ENCODE measurements at regions not wholly inside any gene's neighbourhood (a gene's known extent, or its start where the extent isn't known, plus 50 kb on each side); places are given as distances from the start of the nearest gene placed in this dataset.
A peak's percentile ranks its signal among the peaks of the same experiment; 100 is the strongest.

- H3K4me3 ChIP-seq (ENCODE audit: low read length), result no peak overlapping the region
- TF ChIP-seq, protein P1, sequence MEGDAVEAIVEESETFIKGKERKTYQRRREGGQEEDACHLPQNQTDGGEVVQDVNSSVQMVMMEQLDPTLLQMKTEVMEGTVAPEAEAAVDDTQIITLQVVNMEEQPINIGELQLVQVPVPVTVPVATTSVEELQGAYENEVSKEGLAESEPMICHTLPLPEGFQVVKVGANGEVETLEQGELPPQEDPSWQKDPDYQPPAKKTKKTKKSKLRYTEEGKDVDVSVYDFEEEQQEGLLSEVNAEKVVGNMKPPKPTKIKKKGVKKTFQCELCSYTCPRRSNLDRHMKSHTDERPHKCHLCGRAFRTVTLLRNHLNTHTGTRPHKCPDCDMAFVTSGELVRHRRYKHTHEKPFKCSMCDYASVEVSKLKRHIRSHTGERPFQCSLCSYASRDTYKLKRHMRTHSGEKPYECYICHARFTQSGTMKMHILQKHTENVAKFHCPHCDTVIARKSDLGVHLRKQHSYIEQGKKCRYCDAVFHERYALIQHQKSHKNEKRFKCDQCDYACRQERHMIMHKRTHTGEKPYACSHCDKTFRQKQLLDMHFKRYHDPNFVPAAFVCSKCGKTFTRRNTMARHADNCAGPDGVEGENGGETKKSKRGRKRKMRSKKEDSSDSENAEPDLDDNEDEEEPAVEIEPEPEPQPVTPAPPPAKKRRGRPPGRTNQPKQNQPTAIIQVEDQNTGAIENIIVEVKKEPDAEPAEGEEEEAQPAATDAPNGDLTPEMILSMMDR (IDR thresholded peaks at IDR 0.05; ENCODE audit: insufficient read depth, low read depth, low read length, missing control alignments), result no peak
- no peak for DNase-seq (ENCODE audit: low read depth)
These were observed 287.7 kb downstream of the STIM2 start for GRCh38 chr4:27148211-27148895.

- DNase-seq (ENCODE audit: low read depth), result no peak
These were observed 289.0 kb downstream of the STIM2 start for GRCh38 chr4:27149541-27150212.

DNA sequence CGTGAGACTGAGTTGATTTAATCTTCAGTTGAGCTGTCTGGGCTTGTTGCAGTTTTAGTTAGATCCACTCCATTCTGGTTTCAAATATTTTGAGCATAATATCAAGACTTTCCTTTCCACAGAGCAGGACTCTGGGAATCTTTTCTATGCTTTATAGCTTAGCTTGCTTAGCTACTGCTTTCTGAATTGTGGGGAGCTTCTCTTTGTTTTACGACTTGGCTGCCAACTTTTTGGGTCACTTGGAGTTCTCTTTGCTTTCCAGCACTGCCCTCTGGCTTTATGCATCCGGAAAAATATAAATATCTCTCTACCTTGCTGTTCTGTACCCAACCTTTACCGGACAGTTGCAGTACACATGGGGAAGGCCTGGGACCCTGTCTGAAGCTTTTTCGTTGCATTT is 292.1 kb downstream of the STIM2 start:
- no peak for DNase-seq (ENCODE audit: low read depth)
- no peak overlapping the region for H3K4me3 ChIP-seq (ENCODE audit: low read length)
- TF ChIP-seq, protein P1 (IDR thresholded peaks at IDR 0.05; ENCODE audit: insufficient read depth, low read depth, low read length, missing control alignments), result no peak

More at GRCh38 chr4:27149541-27150212, 289.0 kb downstream of the STIM2 start:
- TF ChIP-seq, protein P1 (IDR thresholded peaks at IDR 0.05; ENCODE audit: insufficient read depth, low read depth, low read length, missing control alignments), result no peak
- no peak overlapping the region for H3K4me3 ChIP-seq (ENCODE audit: low read length)

DNA sequence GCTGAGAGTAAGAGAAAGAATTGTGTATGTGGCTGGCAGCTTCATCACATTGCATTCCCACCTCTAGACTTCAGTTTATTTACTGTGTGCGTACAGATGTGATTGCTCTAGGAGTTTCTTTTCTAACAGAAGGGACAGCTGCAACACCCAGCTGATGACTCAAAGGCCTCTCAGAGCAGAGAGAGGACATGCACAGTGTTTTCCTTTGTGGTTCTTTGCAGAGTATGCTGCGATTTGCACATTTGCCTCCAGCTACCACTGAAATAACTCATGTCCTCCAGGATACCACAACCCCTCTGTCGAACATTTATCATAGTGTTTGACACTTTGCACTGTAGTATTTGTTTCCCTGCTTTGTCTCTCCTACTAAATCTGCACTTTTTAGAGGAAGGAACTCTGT is 294.1 kb downstream of the STIM2 start:
- TF ChIP-seq, protein P1 (IDR thresholded peaks at IDR 0.05; ENCODE audit: insufficient read depth, low read depth, low read length, missing control alignments), result no peak
- DNase-seq (ENCODE audit: low read depth), result peak; percentile 35
- H3K4me3 ChIP-seq (ENCODE audit: low read length), result no peak overlapping the region

DNA sequence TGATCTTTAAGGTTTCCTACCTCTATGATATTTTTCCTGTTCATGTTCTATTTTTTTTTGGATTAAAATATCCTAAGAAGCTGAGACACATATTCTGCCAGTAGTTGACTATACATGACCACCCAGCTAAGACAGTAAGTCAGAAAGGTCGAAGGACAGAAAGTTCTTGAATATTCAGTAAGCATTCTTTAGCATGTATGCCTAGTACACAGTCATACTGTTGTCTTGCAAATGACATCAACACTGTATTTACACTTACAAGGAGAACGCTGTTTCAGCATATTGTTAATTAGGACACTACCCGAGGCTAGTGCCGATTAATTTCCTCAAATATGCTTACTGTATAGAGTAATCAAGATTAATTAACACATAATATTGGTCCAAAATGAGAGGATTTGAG is 300.6 kb downstream of the STIM2 start:
- DNase-seq (ENCODE audit: low read depth), result no peak
- TF ChIP-seq, protein P1 (IDR thresholded peaks at IDR 0.05; ENCODE audit: insufficient read depth, low read depth, low read length, missing control alignments), result no peak
- H3K4me3 ChIP-seq (ENCODE audit: low read length), result no peak overlapping the region

GRCh38 chr4:27168783-27169182 is 308.1 kb downstream of the STIM2 start:
- no peak overlapping the region for H3K4me3 ChIP-seq (ENCODE audit: low read length)
- no peak for DNase-seq (ENCODE audit: low read depth)
- TF ChIP-seq, protein P1 (IDR thresholded peaks at IDR 0.05; ENCODE audit: insufficient read depth, low read depth, low read length, missing control alignments), result no peak
